Naive thymus-derived CD4-positive, alpha-beta T cell (primary cell): ENCODE measurements at regions not wholly inside any gene's neighbourhood (a gene's known extent, or its start where the extent isn't known, plus 50 kb on each side); places are given as distances from the start of the nearest gene placed in this dataset.

Experiments used
- ATAC-seq: fragments of 150-1000 bp; cut with Tn5 transposase; 2 replicates; pipeline ENCODE4 v1.10.0; 2021; ENCODE audit warnings: mild to moderate bottlenecking, moderate library complexity
- CTCF ChIA-PET: fragments of 350-600 bp; sonication (Branson Sonifier 250); formaldehyde crosslinking; loops from one replicate; lab custom pipeline; 2021; ENCODE audit warnings: antibody characterized with exemption; lab: Charles Lee
- POLR2A ChIA-PET: fragments of 350-600 bp; sonication (Branson Sonifier 250); formaldehyde crosslinking; loops from one replicate; lab custom pipeline; 2021; ENCODE audit warnings: antibody characterized with exemption, inconsistent platforms; lab: Charles Lee
- DNase-seq, 9 donors: peaks; one replicate each; pipeline versions ENCODE4 v3.0.0 to v3.0.0-alpha.2; 2020 to 2022; ENCODE audit warnings: mixed read lengths in 1 of 9
- H3K27ac ChIP-seq: one replicate; pipeline ENCODE4 v1.7.0; 2013; ENCODE audit warnings: mild to moderate bottlenecking, low read depth, low read length, moderate library complexity
- H3K27me3 ChIP-seq, 2 donors: one replicate each; pipeline ENCODE4 v1.7.0; 2013; ENCODE audit warnings: low read length in 2 of 2, mild to moderate bottlenecking in 2 of 2, moderate library complexity in 2 of 2; ENCODE audit not compliant: control insufficient read depth in 2 of 2, insufficient read depth in 2 of 2
- H3K36me3 ChIP-seq, 3 experiments: 1 replicate in 2 of 3; 2 replicates in 1 of 3; pipeline ENCODE4 v1.7.0; 2013; ENCODE audit warnings: low read length in 3 of 3, mild to moderate bottlenecking in 3 of 3, moderate library complexity in 1 of 3; ENCODE audit not compliant: insufficient read depth in 3 of 3, control insufficient read depth in 2 of 3
- H3K4me1 ChIP-seq, 2 donors: one replicate each; pipeline ENCODE4 v1.7.0; 2013; ENCODE audit warnings: low read length in 2 of 2, mild to moderate bottlenecking in 2 of 2, moderate library complexity in 1 of 2; ENCODE audit not compliant: control insufficient read depth in 2 of 2, insufficient read depth in 2 of 2
- H3K4me3 ChIP-seq: 2 replicates; pipeline ENCODE4 v1.7.0; 2013; ENCODE audit warnings: mild to moderate bottlenecking, low read length
- H3K9me3 ChIP-seq, 3 experiments: 1 replicate in 2 of 3; 2 replicates in 1 of 3; pipeline ENCODE4 v1.7.0; 2013; ENCODE audit warnings: low read length in 3 of 3; ENCODE audit not compliant: control insufficient read depth in 2 of 3
- H3K27ac Mint-ChIP-seq, 9 donors: one replicate each; pipeline ENCODE4 v1.8.0; 2020 to 2022; ENCODE audit warnings: mixed read lengths in 9 of 9, mild to moderate bottlenecking in 8 of 9, moderate library complexity in 5 of 9, inconsistent platforms in 2 of 9
- H3K27me3 Mint-ChIP-seq, 5 donors: one replicate each; pipeline ENCODE4 v1.8.0; 2021 to 2022; ENCODE audit warnings: mixed read lengths in 5 of 5, mild to moderate bottlenecking in 1 of 5
- H3K36me3 Mint-ChIP-seq, 5 donors: one replicate each; pipeline ENCODE4 v1.8.0; 2020 to 2022; ENCODE audit warnings: mixed read lengths in 5 of 5, mild to moderate bottlenecking in 3 of 5, inconsistent platforms in 1 of 5
- H3K4me1 Mint-ChIP-seq, 7 donors: one replicate each; pipeline ENCODE4 v1.8.0; 2020 to 2022; ENCODE audit warnings: mixed read lengths in 7 of 7, mild to moderate bottlenecking in 3 of 7, inconsistent platforms in 1 of 7
- H3K4me3 Mint-ChIP-seq, 10 donors: one replicate each; pipeline ENCODE4 v1.8.0; 2020 to 2022; ENCODE audit warnings: mild to moderate bottlenecking in 10 of 10, mixed read lengths in 10 of 10, moderate library complexity in 6 of 10, inconsistent platforms in 2 of 10
- H3K9me3 Mint-ChIP-seq, 11 donors: one replicate each; pipeline ENCODE4 v1.8.0; 2020 to 2022; ENCODE audit warnings: mixed read lengths in 11 of 11, mild to moderate bottlenecking in 4 of 11, inconsistent platforms in 1 of 11, moderate library complexity in 1 of 11
- intact Hi-C, 2 donors: fragments of 100-400 bp; cut with micrococcal nuclease; formaldehyde crosslinking; loops; one replicate each; pipeline ENCODE4 v1.15.1; 2023

- H3K4me1 ChIP-seq, result no peaks in the 10 kb centered on the region
- H3K4me1 Mint-ChIP-seq, result no peaks in the 10 kb centered on the region
- no peaks in the 10 kb centered on the region for H3K36me3 Mint-ChIP-seq
- no peaks in the 10 kb centered on the region for H3K36me3 ChIP-seq
- intact Hi-C loops, result no loop called here
- no peak for DNase-seq
- peaks cover 0 to 21% (median 6%) of the 10 kb centered on the region in 11 donors for H3K9me3 Mint-ChIP-seq
- no peaks in the 10 kb centered on the region for H3K9me3 ChIP-seq
- ChIA-PET CTCF (no interaction called here), POLR2A (no interaction called here)
- ATAC-seq, result no peak
- no peak overlapping the region for H3K4me3 ChIP-seq
- H3K27ac ChIP-seq, result no peak overlapping the region
- H3K27ac Mint-ChIP-seq, result no peak overlapping the region
- no peak overlapping the region for H3K4me3 Mint-ChIP-seq
- no peaks in the 10 kb centered on the region for H3K27me3 ChIP-seq
- H3K27me3 Mint-ChIP-seq, result peaks cover 0 to 18% (median 7%) of the 10 kb centered on the region in 5 donors
Observed at GRCh38 chr4:14652522-14652921, 349.8 kb upstream of the CPEB2 start.

DNA sequence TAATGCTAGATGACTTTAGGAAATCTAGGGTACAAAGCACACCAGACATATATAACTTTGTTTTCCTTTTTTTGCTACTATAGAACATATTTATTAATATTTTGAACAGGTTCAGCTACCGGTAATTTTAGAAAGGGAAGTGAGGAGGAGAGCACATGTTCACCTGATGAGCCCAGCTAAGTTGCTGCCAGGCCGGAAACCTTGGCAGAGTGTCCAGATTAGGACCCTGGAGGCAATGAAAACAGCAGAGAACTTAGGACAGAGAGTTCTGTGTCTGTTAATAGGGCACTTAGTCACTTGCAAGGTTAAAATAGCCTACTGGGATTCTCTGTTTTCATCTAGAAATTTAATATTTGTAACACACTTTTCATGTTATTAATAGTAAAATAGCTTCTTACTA is 348.9 kb upstream of the CPEB2 start:
- ChIA-PET CTCF (no interaction called here), POLR2A (no interaction called here)

DNA sequence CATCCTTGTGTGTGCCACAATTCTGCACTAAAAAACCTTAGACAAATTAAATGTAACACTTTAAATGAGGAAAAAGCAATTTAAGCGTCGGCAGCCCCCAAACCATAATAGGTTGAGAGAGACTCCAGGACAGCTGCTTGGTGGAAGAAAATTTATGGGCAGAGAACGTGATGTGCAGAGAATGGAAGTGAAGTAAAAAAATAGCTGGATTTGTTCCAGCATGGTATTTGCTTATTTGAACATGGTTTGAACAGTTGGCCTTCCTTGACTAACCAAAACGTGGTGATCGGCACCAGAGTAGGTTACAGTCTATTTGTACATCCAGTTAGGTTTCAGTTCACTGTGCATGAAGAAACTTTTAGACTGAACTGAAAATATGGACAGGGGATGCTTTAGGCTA is 343.0 kb upstream of the CPEB2 start:
- CTCF ChIA-PET, result no interaction called here
- POLR2A ChIA-PET, result no interaction called here
- intact Hi-C loops, result no loop called here

More for the DNA sequence above, 348.9 kb upstream of the CPEB2 start:
- Histone ChIP-seq H3K27me3 (no peaks in the 10 kb centered on the region), H3K4me3 (no peak overlapping the region), H3K27ac (no peak overlapping the region), H3K9me3 (no peaks in the 10 kb centered on the region), H3K36me3 (no peaks in the 10 kb centered on the region), H3K4me1 (no peaks in the 10 kb centered on the region)
- peaks cover 0 to 18% (median 7%) of the 10 kb centered on the region in 5 donors for H3K27me3 Mint-ChIP-seq
- intact Hi-C loops, result no loop called here
- no peak overlapping the region for H3K4me3 Mint-ChIP-seq
- H3K9me3 Mint-ChIP-seq, result peaks cover 0 to 21% (median 6%) of the 10 kb centered on the region in 11 donors
- no peak overlapping the region for H3K27ac Mint-ChIP-seq
- no peaks in the 10 kb centered on the region for H3K36me3 Mint-ChIP-seq
- DNase-seq, result no peak
- no peak for ATAC-seq
- no peaks in the 10 kb centered on the region for H3K4me1 Mint-ChIP-seq

DNA sequence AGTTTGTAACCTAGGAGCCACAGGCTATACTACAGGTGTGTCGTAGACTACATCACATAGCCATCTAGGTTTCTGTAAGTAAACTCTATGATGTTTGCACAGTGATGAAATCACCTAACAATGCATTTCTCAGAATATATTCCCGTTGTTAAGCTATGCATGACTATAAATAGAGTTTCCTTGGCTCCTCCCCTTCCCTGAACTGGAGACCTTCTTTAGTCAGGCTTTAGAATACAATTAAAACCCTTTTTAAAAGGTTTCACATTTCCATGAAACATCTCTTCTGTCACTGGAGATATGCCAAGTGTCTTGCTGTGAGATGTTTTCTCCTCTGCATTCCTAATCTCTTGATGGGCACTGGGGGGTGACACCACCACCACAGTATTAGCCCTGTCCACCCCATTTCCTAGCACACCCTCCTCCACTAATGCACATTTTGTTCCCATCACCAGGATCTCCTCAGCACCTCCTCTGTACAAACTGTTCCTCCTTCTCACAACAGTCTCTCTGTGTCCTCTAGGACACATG is 334.6 kb upstream of the CPEB2 start:
- no peaks in the 10 kb centered on the region for H3K27me3 ChIP-seq
- Mint-ChIP-seq H3K4me3 (peak overlapping the region in 1 of 10 donors; percentile 2), H3K27me3 (peaks cover 0 to 27% (median 17%) of the 10 kb centered on the region in 5 donors), H3K27ac (no peak overlapping the region), H3K36me3 (peaks cover 0 to 8% (median 0%) of the 10 kb centered on the region in 5 donors), H3K4me1 (no peaks in the 10 kb centered on the region), H3K9me3 (peaks cover 0 to 19% (median 10%) of the 10 kb centered on the region in 11 donors)
- ChIA-PET CTCF (no interaction called here), POLR2A (no interaction called here)
- intact Hi-C loops, result no loop called here
- H3K9me3 ChIP-seq, result no peaks in the 10 kb centered on the region
- H3K4me1 ChIP-seq, result no peaks in the 10 kb centered on the region
- ATAC-seq, result no peak
- no peak overlapping the region for H3K27ac ChIP-seq
- no peak overlapping the region for H3K4me3 ChIP-seq
- no peak for DNase-seq
- no peaks in the 10 kb centered on the region for H3K36me3 ChIP-seq

More for the DNA sequence above, 343.0 kb upstream of the CPEB2 start:
- Histone ChIP-seq H3K9me3 (no peaks in the 10 kb centered on the region), H3K4me3 (no peak overlapping the region), H3K27ac (no peak overlapping the region), H3K36me3 (no peaks in the 10 kb centered on the region), H3K27me3 (no peaks in the 10 kb centered on the region), H3K4me1 (no peaks in the 10 kb centered on the region)
- H3K4me1 Mint-ChIP-seq, result no peaks in the 10 kb centered on the region
- no peaks in the 10 kb centered on the region for H3K36me3 Mint-ChIP-seq
- H3K27ac Mint-ChIP-seq, result no peak overlapping the region
- H3K9me3 Mint-ChIP-seq, result peaks cover 0 to 11% (median 6%) of the 10 kb centered on the region in 11 donors
- H3K4me3 Mint-ChIP-seq, result no peak overlapping the region
- no peak for ATAC-seq
- no peak for DNase-seq
- H3K27me3 Mint-ChIP-seq, result peaks cover 0 to 5% (median 0%) of the 10 kb centered on the region in 5 donors

DNA sequence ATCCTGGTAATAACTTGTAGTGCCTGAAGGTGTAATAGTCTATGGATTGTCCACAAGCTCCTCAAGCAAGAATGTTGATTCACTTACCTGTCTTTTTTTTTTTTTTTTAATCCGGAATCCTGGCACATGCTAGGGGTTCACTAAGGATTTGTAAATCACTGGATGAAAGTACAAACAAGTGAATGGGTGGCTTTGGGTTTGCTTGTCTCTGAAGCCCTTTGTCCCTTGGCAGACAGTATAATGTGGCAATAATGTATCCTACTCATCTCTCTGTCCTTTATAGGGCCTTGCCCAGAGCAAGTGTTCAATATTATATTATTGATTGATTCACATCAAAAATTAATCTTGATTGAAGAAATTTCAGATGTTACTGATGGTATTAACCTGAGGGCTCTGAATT is 334.0 kb upstream of the CPEB2 start:
- H3K27me3 ChIP-seq, result no peaks in the 10 kb centered on the region
- ATAC-seq (no peak), DNase-seq (no peak)
- intact Hi-C loops, result no loop called here
- H3K27ac Mint-ChIP-seq, result no peak overlapping the region
- no peaks in the 10 kb centered on the region for H3K4me1 ChIP-seq
- ChIA-PET POLR2A (no interaction called here), CTCF (no interaction called here)
- H3K4me3 Mint-ChIP-seq, result no peak overlapping the region
- no peak overlapping the region for H3K27ac ChIP-seq
- H3K36me3 ChIP-seq, result no peaks in the 10 kb centered on the region
- H3K4me1 Mint-ChIP-seq, result no peaks in the 10 kb centered on the region
- peaks cover 0 to 8% (median 0%) of the 10 kb centered on the region in 5 donors for H3K36me3 Mint-ChIP-seq
- no peaks in the 10 kb centered on the region for H3K9me3 ChIP-seq
- H3K27me3 Mint-ChIP-seq, result peaks cover 0 to 27% (median 17%) of the 10 kb centered on the region in 5 donors
- peaks cover 0 to 19% (median 10%) of the 10 kb centered on the region in 11 donors for H3K9me3 Mint-ChIP-seq
- no peak overlapping the region for H3K4me3 ChIP-seq

DNA sequence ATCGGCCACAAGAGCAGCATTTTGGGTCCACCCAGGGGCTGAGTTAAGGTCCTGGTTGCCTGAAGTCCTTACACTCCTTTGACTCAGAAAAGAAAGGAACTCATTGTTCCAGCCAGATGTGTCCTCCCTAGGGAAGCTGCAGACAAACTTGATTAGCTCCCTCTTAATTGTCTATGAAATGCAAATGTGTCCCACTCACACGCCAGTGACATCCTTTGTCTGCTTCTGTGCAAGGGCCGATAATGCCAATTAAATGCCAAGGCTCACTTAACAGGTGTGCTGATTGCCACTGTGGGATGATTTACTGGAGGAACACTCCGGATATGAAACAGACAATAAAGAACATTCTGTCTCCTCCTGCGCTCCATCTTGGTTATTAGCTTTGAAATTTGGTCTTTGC is 332.9 kb upstream of the CPEB2 start:
- intact Hi-C loops, result no loop called here
- H3K27me3 ChIP-seq, result no peaks in the 10 kb centered on the region
- H3K27ac ChIP-seq, result no peak overlapping the region
- H3K27me3 Mint-ChIP-seq, result peaks cover 0 to 28% (median 17%) of the 10 kb centered on the region in 5 donors
- DNase-seq (no peak), ATAC-seq (no peak)
- no peaks in the 10 kb centered on the region for H3K4me1 ChIP-seq
- no peaks in the 10 kb centered on the region for H3K36me3 ChIP-seq
- H3K4me3 ChIP-seq, result no peak overlapping the region
- no peak overlapping the region for H3K4me3 Mint-ChIP-seq
- H3K4me1 Mint-ChIP-seq, result no peaks in the 10 kb centered on the region
- peaks cover 0 to 8% (median 0%) of the 10 kb centered on the region in 5 donors for H3K36me3 Mint-ChIP-seq
- no peak overlapping the region for H3K27ac Mint-ChIP-seq
- H3K9me3 Mint-ChIP-seq, result peaks cover 0 to 19% (median 8%) of the 10 kb centered on the region in 11 donors
- ChIA-PET POLR2A (no interaction called here), CTCF (no interaction called here)
- H3K9me3 ChIP-seq, result no peaks in the 10 kb centered on the region

DNA sequence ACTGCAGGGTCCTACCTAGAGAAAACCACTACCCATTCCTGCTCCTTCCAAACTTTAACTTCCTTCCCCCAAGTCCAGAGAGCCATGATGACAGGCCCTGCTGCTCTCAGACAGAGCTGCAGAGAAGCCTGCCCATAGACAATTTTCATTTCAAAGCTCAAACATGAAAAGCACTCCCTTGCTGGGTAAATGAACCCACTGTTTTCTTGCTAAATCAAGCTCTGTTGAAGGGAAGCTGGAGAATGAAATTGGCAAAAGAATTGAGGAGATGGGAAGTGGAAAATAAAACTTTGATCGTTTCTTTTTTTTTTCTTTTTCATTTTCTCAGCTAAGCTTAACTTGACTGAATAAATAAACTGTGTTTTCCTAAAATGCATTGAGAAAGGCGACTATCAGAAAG is 331.1 kb upstream of the CPEB2 start:
- no peaks in the 10 kb centered on the region for H3K27me3 ChIP-seq
- intact Hi-C loops, result no loop called here
- no peak for DNase-seq
- peaks cover 0 to 6% (median 0%) of the 10 kb centered on the region in 5 donors for H3K36me3 Mint-ChIP-seq
- CTCF ChIA-PET, result no interaction called here
- POLR2A ChIA-PET, result no interaction called here
- H3K4me3 ChIP-seq, result no peak overlapping the region
- H3K27ac Mint-ChIP-seq, result no peak overlapping the region
- H3K4me1 ChIP-seq, result no peaks in the 10 kb centered on the region
- no peaks in the 10 kb centered on the region for H3K9me3 ChIP-seq
- no peak overlapping the region for H3K27ac ChIP-seq
- H3K27me3 Mint-ChIP-seq, result peaks cover 0 to 28% (median 17%) of the 10 kb centered on the region in 5 donors
- no peak for ATAC-seq
- no peaks in the 10 kb centered on the region for H3K36me3 ChIP-seq
- no peak overlapping the region for H3K4me3 Mint-ChIP-seq
- peaks cover 0 to 13% (median 6%) of the 10 kb centered on the region in 11 donors for H3K9me3 Mint-ChIP-seq
- no peaks in the 10 kb centered on the region for H3K4me1 Mint-ChIP-seq
